ENCODE measurements at regions not wholly inside any gene's neighbourhood (a gene's known extent, or its start where the extent isn't known, plus 50 kb on each side); places are given as distances from the start of the nearest gene placed in this dataset.

DNA sequence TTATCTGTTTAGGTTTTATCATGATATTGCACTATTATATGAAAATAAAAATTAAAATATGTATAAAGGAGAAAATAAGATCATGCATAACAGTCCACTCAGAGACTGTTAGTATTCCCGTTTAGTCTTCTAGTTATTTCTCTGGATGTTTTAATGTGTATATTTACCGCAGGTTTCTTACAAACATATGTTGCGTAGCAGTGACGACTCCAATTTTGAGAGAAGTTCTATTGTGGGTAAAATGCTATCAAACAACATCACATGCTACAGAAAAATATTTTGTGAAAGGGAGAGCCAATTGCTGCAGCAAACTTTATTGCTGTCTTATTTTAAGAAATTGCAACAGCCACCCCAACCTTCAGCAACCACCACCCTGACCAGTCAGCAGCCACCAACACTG lies 72.4 kb upstream of the NXT1 start:
- no peak for DNase-seq

DNA sequence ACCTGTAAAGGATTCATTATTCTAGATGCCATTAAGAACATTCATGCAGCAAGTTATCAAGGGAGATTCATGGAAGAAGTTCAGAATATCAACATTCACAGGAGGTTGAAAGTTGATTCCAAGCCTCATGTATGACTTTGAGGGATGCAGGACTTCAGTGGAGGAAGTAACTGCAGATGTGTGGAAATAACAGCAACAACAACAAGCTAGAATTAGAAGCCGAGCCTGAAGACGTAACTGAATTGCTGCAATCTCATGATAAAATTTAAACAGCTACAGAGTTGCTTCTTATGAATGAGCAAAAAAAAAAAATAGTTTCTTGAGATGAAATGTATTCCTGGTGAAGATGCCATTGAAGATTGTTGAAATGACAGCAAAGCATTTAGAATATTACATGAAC lies 73.3 kb upstream of the NXT1 start:
- no peak for DNase-seq

DNA sequence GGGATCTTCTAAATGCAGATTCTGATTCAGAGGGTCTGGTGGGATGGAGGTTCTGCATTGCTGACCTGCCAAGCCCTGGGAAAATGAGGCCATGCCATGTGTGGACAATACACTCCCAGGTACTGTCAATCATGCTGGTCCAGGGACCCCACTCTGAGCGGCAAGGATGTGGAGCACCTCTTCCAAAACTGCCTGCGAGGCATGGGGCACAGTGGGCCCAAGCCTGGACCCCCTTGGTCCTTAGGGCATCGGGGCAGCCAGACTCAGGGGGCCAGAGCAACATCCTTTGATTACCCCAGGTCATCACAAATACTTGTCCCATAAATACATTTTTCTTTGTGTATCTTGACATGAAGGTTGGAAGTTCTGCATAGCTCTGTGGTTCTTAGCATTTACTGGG lies 76.8 kb upstream of the NXT1 start:
- no peak for DNase-seq

DNA sequence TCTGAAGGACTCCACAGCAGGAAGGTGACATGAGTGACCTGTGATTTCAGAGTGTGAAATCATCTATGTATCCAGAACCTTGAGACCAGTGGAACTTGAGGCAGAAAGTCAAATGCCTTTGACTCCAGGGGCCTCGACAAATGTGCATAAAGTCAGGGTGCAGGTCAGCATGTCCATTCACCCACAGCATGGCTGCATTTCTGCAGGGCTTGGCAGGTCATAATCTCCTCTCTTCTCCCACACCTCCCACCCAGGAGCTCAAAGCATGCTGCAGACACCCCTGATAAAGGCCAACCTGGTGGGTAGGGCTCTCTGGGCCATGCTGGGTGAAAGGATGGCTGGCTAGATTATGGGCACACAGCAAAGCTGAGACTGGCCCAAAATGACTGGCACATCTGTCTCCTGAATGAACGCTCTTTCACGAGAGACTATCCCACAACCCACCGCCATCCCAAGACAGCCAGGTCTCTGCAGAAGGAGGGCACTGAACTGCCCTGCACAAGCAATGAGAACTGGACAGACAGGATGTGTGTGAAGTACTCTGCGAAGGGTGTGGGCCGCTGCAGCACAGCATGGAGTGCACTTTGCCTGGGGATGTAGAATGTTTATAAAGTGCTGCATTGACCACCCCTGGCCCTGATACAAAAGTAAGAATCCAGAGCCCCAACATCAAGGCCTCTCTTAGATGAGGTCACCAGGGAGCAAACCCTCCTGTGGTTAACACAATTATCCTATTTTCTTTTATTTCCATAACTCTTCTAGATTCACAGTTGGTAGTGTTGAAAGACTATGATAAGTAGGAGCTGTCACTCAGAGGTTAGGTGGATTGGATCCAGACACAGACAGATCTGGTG lies 78.2 kb upstream of the NXT1 start:
- no peak for DNase-seq

DNA sequence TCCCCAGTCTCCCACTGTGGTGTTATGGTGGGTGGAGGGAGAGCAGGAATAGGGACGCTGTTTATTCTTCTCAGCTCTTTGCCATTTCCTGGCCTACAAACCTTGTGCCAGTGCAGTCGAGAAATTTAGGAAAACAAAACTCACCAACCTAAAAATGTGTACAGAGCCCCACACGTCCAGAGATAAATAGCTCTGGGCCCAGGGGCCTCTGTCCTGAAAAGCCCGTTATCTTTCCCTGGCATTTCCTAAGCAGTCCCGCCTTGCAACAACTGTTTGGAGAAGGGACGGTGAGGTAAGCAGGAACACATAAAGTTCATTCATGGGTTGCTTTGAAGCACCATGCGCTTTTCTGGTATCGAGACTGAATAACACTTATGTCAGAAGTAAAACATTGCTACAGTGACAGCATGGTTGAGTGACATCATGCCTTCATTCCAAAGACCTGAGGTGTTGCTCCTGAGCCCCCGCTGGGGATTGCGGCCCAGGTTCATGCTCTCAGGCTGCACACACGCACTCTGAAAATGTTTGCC lies 80.1 kb upstream of the NXT1 start:
- DNase-seq: no peak

DNA sequence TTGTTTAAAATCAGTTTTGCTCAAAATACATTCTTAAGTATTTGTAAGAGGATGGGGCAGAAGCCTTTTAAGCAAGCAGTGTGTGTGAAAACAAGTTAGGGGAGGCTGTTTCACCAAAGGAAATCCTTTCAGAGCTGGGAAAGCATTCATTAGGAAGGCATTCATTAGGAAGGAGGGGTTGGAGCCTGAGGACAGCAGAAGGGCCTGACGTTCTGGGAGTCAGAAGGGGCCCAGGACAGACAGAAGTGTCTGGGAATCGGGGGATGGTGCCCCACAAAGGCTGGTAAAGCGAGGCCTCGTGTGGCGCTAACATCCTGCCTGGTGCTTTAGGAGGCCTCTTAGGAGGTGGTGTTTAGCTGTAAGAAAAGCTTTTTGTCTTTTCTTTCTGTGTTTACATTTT lies 80.6 kb upstream of the NXT1 start:
- DNase-seq: no peak

DNA sequence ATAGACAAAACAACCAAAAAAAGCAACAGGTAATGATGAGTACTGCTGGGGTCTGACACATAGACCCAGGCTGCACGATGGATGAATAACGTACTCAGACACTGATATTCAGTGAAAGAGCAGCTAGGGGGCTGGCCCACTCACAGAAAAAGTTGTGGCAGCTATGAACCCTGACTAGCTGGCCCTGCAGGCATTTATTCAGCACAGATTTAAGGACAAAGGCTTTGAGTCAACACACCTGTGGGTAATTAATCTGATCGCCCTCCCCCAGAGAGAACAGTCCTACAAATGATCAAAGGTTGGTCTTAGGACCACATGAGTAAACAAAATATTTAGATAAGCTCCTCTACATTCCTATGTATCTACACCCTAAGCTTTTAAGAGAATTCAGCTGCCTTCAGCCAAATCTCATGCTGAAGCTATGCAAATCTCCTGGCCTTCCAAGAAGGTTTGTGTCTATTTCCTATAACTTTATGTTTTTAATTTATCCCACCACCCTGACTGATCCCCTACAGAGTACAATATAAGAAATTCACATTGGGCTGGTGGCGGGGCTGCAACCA lies 81.7 kb upstream of the NXT1 start:
- no peak for DNase-seq

DNA sequence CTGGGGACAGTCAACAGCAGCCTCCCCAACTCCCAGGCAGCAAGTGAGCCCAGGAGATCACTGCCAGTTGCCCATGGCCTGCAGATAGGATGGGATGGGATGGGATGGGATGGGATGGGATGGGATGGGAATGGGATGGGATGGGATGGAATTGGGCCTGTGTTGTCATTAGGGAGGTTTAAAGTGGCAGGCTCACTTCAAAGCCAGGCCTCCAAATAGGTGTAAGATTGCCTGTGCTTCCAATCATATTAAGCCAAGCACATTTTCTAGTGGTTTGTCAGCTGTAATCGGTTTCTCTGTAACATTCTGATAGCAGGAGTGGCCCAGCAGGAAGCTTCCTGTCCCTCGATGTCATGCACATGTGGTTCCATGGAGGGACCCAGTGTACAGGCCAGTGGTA lies 82.7 kb upstream of the NXT1 start:
- no peak for DNase-seq

DNA sequence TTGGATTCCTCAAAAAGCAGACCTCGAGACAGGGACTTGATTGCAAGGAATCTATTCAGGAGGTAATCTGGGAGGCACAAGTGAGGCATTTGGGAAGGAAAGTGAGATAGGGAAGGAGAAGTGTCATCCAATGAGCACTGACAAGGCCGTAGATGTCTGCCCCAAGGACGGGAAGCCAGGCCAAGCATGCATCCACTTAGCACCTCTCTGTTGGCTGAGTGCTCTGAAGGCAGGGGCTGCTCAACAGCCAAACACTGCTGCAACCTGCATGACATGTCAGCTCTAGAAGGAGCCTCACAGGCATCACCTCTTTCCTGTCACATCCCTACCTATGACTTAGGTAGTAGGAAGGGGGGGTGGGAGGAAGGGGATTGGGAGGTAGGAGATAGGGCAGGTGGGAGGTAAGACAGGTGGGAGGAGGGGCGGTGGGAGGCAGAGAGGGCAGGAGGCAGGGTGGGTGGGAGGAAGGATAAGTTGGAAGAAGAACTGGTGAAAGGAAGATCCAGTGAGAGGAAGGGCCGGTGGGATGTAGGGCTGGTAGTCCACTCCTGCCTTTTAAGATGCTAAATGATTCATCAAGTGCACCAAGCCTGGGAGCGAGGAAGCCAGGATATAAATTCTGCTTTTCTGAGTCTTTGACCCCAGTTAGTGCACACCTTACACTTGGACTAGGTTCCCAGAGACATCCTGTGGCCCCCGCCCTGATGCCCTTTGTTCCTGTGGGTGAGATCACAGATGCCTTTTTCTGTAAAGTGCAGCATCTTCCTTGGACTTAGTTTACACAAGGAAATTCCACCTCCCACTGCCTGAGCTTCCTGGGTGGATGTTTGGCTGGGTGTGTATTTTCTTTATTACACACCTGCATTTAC lies 83.8 kb upstream of the NXT1 start:
- DNase-seq: no peak

DNA sequence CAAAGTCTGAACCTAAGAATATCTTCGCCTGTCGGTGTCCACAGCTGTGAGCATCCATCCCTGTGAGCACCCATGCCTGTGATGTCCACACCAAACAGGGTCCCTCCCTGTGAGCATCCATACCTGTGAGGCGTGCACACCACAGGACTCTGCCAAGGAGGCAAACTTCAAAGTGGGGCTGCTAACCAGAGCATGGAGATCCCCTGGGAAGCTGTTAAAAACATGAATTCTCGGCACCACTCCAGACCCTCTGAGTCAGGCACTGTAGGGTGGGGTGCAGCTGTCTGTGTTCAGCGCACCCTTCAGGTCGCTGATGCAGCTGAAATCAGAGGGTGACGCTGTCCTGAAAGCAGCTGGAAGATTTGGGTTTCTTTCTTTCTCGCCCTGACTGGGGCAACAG lies 85.4 kb upstream of the NXT1 start:
- no peak for DNase-seq

DNA sequence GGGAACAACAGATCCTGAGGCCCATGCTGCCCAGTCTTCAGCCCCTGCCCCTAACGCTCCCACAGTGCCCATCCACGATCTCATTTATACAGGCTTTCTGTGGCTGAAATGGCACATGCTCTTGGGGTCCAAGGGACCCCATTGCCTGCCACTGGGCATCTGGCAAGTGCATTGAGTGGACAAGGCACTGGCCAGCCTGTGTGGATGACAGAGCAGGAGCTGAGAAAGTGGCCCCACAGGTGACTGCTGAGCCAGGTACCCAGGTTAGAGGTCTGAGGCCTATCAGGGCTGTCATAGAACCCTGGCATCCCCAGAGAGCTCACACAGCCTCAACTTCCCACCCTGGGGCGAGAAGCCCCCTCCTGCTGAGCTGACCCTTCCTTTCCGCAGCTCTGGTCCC lies 86.0 kb upstream of the NXT1 start:
- no peak for DNase-seq

DNA sequence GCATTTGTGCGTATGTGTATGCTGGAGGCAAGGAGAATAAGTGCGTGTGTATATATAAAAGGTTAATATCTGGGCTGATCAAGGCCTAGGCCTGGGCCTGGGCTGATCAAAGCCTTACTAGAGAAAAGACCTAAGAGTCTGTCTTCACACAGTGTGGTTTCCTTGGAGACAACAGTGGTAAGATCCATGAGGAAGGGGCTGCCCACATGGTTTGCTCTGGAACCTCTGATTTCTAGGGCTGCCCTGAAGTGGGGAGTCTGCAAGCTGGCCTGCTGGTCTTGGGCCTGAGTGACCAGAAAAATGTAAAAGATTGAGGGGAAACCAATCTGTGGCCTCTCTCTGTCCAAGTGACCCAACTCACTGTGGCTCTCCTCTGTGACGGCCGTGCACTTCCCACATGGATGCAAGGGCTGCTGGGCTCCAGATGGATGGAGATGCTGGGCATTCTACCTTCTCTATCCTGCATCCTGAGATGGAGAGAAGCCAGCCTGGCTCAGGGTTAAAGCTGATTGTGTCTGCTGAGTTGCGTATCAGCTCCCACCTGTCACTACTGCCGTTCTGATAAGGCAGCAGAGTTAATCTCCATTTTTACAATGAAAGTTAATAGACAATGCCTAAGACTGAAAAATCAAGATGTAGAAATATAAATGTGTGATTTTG lies 90.3 kb upstream of the NXT1 start:
- no peak for DNase-seq

DNA sequence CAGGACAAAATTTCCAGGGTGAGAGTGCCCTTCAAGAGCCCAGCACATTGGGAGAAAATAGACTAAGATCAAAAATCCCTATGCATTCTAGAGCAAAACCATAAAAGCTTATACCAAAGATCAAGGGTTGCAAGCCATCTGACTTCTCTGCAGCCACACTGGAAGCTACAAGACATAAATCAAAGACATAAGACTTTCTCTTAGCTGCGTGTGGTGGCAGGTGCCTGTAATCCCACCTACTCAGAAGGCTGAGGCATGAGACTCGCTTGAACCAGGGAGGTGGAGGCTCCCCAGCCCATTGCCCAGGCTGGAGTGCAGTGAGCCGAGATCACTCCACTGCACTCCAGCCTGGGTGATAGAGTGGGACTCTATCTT lies 91.9 kb upstream of the NXT1 start:
- DNase-seq: no peak

DNA sequence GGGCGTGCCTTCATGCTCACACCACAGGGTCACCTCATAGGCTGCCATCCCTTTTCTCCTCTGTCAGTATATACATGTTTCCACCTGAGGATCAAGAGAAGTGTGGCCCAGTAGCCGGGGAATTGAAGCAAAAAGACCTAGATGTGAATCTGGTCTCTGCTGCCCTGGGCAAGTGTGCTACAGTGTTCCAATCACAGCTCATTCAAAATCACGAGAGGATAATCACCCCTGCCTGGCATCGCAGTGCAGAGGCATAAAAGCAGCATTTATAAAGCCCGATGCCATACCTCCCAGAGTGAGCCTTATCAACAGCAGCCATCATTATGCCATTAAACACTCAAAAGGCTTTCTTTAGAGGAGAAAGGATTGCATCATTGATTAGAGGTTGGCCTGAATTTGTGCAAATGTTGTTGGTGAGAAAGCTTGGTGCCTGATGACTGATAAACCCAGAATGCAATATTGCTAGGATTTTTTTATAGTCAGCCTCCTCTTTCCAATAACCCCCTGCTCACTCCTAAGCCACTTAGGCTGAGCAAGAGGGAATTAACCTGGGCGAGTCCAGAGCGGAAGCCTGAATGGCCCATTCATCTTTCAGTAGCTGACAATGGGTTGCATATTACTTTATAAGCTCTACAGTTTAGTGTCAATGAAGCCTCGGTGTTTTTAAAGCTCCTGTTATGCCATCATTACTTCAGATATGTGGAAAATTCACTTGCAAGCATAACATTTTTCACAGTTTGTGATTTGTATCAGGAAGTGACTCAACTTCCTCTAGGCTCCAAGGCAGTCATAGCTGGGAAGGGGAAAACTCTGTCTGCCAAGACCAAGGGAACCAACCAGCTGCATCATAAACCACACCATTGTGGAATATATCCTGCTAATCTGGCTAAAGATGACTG lies 92.5 kb upstream of the NXT1 start:
- DNase-seq: no peak

DNA sequence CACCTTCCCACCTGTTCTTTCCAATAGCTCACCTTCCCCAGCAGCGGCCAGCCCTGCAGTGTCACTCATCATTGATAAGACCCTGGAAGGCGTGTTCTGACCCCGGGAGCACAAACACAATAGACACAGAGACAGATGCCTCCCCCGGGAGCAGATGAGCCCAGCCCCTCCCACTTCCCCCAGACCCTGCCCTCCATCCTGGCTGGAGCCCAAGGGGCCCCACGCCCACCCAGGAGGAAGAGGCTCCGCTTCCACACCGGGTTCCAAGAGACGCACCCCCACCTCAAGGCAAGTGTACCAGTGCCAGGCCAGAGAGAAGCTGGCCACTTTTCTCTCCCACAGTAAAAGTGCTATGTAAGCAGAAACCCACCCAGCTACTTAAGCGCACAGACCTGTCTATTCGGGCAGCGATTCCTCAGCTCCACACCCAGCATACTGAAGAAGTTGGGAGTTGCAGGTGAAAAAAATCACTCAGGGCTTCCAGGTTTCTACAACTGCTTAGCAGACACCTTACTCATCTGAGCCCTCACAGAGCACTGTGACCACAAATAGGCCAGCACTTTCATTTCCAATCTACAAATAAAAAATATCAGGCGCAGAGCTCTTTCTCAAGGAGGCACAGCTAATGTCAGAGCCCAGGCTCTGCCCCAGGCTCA lies 93.4 kb upstream of the NXT1 start:
- DNase-seq: no peak

DNA sequence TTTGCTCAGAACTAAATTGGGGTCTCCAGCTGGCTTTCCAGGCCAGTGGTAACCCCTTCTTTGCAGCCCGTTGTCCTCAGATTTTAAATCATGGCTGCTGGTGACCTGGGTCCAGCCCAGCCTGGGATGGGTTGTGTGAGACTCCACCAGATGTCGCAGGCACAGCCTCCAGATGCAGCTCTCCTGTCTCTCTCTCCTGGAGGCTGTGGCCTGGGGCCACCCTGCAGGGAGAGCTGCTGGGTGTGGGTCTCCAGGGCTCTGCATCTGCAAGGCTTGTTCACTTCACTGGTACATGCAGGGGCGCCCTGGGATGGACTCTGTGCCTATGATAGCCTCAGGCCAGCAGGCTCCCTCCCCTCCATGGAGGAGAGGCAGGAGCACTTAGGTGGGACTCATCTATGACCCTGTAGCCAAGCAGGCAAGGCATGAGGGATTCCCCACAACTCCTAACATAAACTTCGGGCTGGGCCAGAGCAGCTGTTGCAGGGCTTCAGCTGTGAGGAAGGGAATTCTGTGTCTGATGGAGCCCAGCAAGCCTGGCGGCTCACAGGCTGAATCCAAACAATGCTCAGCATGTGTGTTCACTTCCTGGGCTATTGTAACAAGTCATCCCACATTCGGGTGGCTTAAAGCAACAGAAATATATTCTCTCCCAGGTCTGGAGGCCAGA lies 94.7 kb upstream of the NXT1 start:
- no peak for DNase-seq

DNA sequence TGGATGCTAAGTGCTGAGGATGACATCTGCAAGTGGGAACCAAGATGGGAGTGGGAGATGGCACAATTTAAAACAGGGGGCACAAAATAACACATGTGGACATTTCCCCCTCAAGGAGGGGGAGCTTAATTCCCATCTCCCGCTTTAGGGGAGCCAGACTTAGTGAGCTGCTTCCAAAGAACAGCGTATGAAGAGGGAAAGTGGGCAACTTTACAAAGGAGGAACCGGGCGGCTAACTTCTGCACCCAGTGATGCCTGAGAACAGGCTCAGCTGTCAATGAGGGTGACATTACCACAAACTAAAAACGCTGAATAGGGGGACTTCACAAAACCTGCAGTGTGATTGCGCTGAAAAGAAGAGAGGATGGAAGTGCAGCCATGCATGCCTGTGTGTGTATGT lies 95.5 kb upstream of the NXT1 start:
- no peak for DNase-seq

DNA sequence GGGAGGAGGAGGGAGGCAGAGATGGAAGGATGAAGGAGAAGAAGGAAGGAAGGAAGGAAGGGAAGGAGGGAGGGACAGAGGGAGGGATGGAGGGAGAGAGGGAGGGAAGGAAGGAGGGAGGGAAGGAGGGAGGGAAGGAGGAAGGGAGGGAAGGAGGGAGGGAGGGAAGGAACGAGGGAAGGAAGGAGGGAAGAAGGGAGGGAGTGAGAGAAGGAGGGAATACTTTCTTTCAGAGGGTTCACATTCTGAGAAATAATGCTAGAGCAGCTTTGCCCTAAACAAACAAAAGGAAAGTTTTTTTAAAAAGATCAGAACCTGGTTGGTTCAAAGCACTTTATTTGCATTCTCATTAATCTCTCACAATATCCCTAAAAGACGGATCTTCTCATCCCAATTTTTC lies 96.1 kb upstream of the NXT1 start:
- DNase-seq: no peak

DNA sequence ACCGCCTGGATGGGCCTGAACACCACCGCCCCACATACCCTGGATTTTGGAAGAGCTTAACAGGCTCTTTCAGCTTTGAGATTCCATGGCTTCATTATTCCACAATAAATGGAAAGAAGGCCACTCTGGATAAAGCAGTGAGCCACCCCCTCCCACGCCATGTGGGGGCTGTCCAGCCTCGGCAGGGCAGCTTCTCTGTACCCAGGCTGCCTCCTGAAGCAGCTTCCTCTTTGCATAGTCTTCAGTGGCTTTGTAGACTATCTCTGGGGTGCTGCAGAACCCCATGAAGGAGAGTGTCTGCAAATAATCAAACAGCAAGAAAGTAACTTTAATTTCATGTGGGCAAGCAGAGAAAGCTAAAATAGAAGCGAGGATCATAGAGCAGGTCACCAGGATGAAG lies 96.6 kb upstream of the NXT1 start:
- DNase-seq: no peak

DNA sequence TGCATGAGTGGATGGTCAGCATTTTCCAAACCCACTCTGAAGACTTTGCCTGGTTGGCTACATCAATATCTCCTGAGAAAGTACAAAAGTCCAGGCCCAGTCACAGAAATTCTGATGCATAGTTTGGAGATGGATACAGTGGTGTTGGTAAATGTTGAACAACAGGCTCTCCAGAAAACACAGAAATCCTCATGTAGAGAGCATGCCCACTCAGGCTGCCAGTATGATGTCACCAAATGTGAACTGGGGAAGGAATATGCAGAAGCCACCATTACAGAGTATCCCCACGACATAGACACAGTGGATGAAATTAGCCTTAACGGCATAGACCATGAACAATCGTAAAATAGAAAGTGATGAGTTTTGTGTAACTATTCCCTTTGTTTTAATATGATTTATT lies 97.1 kb upstream of the NXT1 start:
- DNase-seq: no peak

DNA sequence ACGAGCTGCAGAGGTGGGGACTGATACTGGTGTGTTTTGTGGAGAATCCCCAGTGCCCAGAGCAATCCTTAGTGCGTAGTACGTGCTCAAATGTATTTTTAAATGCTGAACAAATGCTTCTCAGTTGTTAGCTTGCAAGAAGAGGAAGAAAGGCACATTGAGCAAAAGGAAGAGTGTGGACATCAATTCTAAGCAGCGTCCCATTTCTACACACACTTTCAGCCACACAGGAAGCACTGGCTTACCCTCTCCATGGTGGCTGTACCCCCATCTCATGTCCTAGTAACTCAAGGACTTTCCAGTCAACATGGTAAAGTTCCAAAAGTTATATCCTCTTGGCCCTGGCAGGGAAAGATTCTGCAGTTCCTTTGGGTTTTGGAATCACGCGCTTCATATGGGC lies 98.8 kb upstream of the NXT1 start:
- no peak for DNase-seq
